ENCODE measurements at regions not wholly inside any gene's neighbourhood (a gene's known extent, or its start where the extent isn't known, plus 50 kb on each side); places are given as distances from the start of the nearest gene placed in this dataset.
A peak's percentile ranks its signal among the peaks of the same experiment; 100 is the strongest.
"Not testable (repeated sequence)": the region's sequence is repeated elsewhere in the genome, so short reads cannot be mapped to it uniquely, and the experiment has no call there.

DNA sequence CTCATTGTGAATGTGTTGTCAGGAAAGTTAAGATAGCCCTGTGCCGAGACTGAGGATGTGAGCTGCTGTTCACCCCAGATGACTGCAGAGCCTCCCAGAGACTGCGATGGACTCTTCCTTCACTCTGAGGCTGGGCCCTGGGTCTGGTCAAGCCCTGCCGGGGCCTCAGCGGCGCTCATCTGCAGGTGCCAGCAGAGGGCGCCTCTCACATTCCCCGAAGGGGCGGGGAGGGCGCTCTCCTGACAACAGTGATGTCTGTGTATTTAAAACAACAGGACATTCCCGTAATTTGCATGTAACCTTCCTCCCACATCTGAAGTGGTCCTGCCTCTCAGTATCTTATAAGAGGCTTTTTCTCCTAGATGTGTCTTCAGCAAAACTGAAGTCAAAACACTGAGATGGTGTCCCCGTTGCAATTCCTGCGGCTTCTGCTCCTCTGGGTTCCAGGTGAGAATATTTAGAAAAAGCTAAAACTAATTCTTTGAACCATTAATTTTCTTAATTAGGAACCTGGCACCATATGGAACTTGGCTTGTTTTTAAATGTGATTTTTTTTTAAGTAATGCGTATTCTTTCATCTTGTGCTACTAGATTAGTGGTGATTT, 1377.9 kb downstream of the RPIA start:
- peak; percentile 70 for DNase-seq (ENCODE audit: low spot score)

DNA sequence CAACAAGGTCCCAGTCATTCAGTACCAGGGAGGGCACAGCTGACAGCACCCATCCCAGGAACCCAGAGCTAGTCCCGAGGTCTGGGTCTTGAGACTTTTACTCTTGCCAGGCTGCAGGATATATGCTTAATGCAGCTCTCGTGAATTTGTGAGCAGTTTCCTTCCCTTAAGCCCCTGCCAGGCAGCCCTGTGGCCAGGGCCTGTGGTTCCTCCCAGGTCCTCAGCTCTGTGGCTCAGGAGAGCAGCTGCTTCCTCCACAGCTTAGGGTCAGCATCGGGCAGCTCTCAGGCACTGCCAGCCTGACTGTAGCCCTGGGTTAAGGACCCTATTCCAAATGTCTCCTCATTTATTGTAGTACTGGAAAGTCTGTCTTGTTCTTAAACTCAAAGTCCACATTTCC, 1384.8 kb downstream of the RPIA start:
- no peak for DNase-seq (ENCODE audit: low spot score)

DNA sequence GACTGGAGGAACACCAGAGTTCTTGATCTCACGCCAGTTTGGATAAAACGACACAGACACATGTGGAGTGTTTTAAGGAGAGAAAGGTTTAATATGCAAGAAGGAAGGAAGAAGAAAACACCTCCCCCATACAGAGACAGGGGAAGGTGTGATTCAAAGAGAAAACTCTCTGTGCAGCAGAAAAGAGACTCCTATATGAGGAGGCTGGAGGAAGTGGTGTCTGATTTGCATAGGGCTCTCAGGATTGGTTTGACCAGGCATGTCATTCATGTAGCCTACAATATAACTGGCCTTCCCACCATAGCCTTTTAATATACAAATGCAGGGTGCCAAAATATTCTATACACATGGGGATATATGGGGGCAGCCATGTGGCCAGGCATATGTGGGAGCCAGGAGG, 1386.5 kb downstream of the RPIA start:
- DNase-seq (ENCODE audit: low spot score) = no peak

DNA sequence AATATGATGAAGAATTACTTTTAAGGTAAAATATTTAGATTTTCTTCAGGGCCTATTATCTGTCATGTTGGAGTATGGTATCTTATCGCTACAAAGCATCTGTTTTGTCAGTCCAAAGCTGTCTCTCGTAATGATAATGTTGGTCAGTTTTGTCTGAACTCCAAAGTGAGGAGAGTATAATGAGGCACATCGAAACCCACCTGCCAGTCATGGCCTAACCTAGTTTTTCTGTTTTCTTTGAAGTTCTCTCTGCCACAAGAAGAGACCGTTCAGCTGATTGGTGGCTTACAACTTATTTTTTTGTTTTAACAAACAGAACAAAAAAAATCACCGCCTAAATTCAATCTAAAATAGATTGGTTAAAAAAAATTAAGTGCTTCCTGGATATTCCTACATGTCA, 1387.9 kb downstream of the RPIA start:
- DNase-seq (ENCODE audit: low spot score) = no peak

DNA sequence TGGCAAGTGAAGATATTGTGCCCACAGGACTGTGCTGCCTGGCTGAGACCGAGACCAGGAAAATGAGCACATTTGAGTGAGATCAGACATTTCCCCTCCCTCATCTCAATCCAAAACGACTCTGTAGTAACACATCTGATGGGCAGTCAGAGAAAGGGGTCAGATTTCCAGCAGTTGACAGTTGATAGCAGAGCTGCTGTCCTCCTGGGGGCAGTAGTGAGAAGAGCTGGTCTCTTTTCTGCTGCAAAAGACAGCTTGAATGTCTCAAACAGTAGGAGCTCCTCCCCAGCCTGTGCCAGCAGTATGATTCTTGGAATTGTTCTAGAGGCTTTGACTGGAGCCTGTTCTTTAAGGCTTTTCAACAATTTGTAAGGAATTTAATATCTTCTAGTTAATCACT, 1396.3 kb downstream of the RPIA start:
- DNase-seq (ENCODE audit: low spot score) = not testable (repeated sequence)

DNA sequence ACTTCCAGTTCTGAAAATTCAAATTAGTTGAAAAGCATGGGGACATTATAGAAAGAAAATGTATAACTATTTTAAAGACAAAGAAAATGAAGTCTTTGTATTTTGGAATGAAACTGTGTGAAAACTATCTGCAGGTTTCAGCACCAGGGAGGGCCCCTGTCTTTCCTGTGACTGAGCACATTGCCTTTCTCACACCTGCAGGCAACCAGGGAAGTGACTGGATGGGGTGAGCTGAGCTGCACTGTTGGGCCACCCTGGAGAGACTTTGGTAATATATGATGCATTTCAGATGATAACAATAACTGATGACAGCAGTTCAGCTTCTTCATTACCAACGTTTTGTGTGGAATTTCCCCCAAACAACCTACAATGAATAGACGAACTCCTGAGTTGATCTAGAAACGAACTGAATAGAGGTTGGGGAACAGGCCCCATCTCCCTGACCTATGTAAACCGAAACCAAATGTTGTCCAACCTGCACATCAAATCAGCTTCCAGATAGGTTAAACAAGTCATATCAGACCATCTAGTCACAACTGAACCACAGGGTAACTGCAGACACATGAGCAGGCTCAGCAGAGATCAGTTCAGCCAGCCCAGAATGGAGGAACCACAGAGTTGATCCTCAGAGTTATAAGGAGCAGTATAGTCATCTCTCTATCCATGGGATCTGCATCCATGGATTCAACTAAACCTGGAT, 1402.2 kb downstream of the RPIA start:
- not testable (repeated sequence) for DNase-seq (ENCODE audit: low spot score)

DNA sequence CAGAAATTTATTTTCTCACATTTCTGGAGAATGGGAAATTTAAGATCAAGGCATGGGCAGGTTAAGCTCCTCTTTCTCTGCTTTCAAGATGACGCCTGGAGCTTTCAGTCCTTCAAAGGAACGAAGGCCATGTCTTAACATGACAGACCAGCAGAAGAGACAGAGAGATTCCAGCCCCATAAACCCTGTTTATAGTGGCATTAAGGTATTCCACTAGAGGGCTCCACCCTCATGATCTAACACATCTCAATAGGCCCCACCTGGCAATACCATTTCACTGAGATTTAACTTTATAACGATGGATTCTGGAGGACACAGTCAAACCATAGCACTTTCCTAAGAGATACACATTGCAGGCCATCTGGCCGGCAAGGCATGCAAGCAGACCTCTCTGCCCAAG, 1406.1 kb downstream of the RPIA start:
- not testable (repeated sequence) for DNase-seq (ENCODE audit: low spot score)

DNA sequence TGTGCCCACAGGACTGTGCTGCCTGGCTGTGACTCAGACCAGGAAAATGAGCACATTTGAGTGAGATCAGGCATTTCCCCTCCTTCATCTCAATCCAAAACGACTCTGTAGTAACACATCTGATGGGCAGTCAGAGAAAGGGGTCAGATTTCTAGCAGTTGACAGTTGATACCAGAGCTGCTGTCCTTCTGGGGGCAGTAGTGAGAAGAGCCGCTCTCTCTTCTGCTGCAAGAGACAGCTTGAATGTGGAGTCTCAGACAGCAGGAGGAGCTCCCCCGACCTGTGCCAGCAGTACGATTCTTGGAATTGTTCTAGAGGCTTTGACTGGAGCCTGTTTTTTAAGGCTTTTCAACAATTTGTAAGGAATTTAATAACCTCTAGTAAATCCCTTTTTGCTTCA, 1413.7 kb downstream of the RPIA start:
- DNase-seq (ENCODE audit: low spot score) = not testable (repeated sequence)

DNA sequence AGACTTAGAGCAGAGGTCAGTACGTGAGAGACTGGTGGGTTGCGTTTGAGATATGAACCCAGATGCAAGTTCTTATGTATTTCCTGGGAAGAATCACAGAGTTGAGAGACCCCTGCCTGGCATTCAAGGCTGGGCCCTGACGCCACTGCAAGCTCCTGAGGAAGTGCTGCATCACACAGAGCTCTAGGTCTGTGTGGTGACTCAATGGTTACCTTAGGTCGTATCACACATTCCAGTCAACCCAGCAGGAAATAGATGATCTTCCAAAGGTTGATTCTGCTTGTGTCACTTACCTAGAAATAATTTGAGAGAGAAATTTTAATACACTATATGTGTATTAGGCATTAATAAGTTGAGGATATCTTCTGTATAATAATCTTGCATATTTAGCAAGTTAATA, 1431.9 kb downstream of the RPIA start:
- DNase-seq (ENCODE audit: low spot score) = not testable (repeated sequence)

DNA sequence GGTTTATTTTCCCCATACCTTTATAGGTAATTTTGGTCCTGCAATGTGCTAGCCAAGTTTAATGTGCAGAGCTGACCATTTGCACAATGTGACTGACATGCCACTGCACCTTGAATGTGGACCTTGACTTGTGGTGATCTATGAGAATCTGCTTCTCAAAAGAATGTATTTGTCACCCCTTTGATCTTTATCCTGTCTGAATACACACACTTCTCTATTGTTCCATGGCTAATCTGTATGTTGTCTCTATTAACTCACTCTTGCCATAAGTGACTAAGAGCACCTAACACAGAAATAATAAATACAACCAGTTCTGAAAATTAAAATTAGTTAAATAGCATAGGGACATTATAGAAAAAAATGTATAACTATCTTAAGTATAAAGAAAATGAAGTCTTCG, 1447.6 kb downstream of the RPIA start:
- DNase-seq (ENCODE audit: low spot score) = not testable (repeated sequence)

DNA sequence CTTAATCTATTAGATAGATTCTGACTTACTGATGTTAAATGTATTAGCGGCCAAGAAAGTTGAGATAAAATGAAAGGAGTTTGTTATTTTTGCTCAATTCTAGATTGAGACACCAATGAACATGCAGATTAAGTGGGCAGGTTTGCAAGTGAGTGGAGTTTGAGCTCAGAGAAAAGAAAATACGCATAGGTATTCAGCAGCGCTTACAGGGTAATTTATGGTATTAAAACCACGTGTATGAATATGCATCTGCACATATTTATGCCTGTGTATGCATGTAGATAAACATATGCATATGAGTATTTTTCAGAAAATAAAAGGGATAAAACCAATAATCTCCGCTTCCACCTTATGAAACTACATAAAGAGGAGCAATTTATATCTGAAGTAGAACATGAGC, 1450.1 kb downstream of the RPIA start:
- DNase-seq (ENCODE audit: low spot score) = not testable (repeated sequence)

DNA sequence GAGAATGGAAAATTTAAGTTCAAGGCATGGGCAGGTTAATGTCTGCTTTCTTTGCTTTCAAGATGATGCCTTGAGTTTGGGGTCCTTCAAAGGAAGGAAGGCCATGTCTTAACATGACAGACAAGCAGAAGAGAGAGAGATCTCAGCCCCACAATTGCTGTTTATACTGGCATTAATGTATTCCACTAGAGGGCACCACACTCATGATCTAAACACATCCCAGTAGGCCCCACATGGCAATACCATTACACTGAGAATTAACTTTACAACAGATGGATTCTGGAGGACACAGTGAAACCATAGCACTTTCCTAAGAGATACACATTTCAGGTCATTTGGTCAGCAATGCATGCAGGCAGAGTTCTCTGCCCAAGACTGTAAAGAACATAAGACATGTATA, 1460.3 kb downstream of the RPIA start:
- DNase-seq (ENCODE audit: low spot score) = not testable (repeated sequence)

DNA sequence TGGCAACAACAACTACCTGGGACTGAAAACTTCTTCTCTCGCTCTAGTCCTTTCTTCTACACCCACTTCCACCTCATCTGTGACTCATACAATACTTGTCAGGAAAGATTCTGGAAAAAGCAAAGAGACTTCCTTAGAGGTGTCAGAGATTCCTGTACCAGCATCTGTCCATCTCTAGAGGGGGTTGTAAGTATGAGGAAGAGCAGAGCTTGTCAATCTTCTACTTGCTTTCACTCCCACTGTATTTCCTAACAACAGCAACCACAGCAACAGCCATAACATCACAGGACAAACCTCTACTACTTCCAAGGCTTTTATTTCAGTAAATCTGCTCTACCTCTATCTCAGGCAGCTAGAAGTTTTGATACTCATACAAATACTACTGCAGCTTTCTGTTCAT, 1479.5 kb downstream of the RPIA start:
- DNase-seq (ENCODE audit: low spot score) = not testable (repeated sequence)

DNA sequence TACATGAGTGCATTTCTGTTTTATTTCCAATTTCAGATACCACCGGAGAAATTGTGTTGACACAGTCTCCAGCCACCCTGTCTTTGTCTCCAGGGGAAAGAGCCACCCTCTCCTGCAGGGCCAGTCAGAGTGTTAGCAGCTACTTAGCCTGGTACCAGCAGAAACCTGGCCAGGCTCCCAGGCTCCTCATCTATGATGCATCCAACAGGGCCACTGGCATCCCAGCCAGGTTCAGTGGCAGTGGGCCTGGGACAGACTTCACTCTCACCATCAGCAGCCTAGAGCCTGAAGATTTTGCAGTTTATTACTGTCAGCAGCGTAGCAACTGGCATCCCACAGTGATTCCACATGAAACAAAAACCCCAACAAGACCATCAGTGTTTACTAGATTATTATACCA, 1481.6 kb downstream of the RPIA start:
- not testable (repeated sequence) for DNase-seq (ENCODE audit: low spot score)

DNA sequence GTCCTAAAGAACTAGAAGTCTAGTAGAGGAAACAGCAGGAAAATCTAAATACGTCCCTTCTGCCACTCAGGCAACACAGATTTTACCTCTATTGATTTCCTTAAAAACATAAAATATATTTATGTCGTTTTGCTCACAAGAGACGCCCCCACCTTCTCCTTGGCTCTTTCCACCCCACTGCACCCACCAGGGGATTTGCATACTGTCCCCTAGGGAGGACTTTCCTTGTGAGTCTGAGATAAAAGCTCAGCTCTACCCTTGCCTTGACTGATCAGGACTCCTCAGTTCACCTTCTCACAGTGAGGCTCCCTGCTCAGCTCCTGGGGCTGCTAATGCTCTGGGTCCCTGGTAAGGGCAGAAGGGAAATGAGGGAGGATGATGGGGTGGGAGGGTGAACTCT, 1488.1 kb downstream of the RPIA start:
- DNase-seq (ENCODE audit: low spot score) = not testable (repeated sequence)

DNA sequence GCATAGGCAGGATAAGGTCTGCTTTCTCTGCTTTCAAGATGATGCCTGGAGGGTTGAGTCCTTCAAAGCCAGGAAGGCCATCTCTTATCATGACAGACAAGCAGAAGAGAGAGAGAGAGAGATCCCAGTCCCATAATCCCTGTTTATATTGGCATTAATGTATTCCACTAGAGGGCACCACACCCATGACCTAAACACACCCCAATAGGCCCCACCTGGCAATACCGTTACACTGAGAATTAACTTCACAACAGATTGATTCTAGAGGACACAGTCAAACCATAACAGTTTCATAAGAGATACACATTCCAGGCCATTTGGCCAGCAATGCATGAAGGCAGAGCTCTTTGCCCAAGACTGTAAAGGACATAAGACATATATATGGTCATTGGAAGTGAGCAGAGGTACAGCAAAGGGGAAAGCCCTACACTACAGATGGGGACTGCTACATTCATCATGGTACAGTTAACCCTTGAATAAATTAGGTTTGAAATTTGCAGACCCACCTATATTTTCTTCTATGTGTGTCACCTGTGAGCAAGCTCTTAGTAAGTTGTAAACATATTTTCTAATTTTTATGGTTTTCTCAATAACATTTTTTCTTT, 1516.1 kb downstream of the RPIA start:
- peak; percentile 10 for DNase-seq (ENCODE audit: low spot score)

DNA sequence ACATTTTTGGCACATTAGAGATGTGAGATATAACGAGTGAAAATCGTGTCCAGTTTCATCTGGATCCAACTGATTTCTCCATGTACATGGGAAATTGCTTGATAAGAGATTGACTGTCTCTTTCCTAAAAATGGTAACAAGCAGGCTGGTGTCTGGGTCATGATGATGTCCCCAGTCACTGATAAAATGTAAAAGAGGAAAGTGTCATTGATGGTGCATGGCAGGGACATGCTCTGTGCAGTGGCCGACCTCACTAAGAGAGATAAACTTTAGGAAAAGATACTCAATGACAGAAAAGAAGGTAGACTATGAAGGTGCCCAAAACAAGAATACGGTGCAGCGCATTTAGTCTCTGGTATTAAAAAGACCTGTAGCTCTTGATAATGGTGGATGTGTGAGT, 1517.5 kb downstream of the RPIA start:
- DNase-seq (ENCODE audit: low spot score) = no peak

DNA sequence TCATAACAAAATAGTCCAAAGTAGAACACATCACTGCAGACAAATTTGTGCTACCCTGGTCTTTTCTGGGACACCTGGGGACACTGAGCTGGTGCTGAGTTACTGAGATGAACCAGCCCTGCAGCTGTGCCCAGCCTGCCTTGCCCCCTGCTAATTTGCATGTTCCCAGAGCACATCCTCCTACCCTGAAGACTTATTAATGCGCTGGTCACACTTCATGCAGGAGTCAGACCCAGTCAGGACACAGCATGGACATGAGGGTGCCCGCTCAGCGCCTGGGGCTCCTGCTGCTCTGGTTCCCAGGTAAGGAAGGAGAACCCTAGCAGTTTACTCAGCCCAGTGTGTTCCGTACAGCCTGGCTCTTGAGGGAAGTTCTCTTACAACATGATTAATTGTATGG, 1518.3 kb downstream of the RPIA start:
- no peak for DNase-seq (ENCODE audit: low spot score)

DNA sequence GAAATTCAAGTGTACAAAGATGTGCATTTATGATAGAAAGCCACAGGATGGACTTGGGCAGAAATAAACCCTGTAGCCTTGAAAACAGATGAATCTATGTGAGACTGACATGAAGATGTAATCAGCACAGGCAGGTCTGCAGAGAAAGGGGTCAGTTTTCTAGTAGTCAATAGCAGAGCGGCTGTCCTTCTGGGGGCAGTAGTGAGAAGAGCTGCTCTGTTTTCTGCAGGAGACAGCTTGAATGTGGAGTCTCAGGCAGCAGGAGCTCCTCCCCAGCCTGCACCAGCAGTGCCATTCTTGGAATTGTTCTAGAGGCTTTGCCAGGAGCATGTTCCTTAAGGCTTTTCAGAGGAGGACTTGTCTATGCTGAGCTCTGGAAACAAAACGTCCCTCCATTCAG, 1524.4 kb downstream of the RPIA start:
- not testable (repeated sequence) for DNase-seq (ENCODE audit: low spot score)

DNA sequence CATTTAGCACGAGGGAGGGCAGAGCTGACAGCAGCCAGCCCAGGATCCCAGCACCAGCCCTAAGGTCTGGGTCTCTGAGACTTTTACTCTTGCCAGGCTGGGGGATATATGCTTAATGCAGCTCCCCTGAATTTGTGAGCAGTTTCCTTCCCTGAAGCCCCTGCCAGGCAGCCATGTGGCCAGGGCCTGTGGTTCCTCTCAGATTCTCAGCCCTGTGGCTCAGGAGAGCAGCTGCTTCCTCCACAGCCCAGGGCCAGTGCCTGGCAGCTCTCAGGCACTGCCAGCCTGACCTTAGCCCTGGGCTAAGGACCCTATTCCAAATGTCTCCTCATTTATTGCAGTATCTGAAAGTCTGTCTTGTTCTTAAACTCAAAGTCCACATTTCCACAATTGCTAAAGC, 1525.3 kb downstream of the RPIA start:
- not testable (repeated sequence) for DNase-seq (ENCODE audit: low spot score)

DNA sequence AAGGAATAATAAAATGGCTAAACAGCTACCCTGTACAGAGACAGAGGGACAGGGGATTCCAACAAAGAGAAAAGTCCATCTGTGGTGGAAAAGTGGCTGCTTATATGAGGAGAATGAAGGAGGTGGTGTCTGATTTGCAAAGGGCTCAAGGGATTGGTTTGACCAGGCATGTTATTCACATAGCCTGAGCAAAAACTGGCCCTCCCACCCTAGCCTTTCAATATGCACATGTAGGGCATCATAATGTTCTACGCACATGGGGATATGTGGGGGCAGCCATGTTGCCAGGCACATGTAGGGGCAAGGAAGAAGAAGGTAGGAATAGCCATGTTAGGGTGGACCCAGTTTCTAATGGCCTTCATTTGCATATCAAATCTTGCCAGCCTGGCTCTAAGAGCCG, 1527.1 kb downstream of the RPIA start:
- DNase-seq (ENCODE audit: low spot score) = not testable (repeated sequence)

DNA sequence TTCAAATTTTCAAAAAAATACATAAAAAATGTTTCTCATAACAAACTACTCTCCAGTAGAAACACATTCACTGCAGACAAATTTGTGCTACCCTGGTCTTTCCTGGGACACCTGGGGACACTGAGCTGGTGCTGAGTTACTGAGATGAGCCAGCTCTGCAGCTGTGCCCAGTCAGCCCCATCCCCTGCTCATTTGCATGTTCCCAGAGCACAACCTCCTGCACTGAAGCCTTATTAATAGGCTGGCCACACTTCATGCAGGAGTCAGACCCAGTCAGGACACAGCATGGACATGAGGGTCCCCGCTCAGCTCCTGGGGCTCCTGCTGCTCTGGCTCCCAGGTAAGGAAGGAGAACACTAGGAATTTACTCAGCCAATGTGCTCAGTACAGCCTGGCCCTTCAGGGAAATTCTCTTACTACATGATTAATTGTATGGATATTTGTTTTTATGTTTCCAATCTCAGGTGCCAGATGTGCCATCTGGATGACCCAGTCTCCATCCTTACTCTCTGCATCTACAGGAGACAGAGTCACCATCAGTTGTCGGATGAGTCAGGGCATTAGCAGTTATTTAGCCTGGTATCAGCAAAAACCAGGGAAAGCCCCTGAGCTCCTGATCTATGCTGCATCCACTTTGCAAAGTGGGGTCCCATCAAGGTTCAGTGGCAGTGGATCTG, 1529.3 kb downstream of the RPIA start:
- not testable (repeated sequence) for DNase-seq (ENCODE audit: low spot score)

DNA sequence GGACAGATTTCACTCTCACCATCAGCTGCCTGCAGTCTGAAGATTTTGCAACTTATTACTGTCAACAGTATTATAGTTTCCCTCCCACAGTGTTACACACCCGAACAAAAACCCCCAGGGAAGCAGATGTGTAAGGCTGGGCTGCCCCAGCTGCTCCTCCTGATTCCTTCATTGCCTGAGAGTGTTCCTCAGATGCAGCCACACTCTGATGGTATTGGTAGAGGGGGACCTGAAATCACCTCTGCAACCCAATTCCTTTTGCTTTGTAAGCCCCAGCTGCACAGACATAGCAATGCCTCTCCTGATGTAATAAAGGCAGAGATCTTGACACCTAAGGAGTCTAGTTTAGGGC, 1529.8 kb downstream of the RPIA start:
- DNase-seq (ENCODE audit: low spot score) = no peak
